ENCODE measurements at regions not wholly inside any gene's neighbourhood (a gene's known extent, or its start where the extent isn't known, plus 50 kb on each side); places are given as distances from the start of the nearest gene placed in this dataset.

DNA sequence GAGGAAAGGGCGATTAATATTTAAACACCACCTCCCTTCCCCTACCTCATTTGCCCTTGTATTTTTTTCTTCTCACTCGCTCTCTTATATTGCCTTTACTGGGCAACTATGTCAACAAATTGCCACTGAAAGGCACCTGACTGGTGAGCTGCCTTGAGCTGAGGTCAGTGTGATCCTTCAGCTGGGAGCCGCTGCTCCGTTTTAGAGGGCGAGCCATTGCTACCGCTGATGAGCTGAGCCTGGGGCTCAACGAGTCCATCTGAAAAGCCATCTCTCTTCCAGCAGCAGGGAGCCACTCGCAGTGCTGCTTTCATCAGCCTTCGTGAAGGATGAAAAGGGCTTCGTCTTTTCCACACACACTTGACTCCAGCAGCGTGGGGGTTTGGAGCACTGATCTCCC is 108.0 kb upstream of the KIF26B start:
- TF ChIP-seq POLR2A (IDR thresholded peaks at IDR 0.05; ENCODE audit: low read depth, low read length) (no peak), TAF1 (IDR thresholded peaks at IDR 0.05; ENCODE audit: low read depth, low read length) (no peak), SPI1 (IDR thresholded peaks at IDR 0.05; ENCODE audit: low read depth, low read length) (no peak), POLR2AphosphoS5 (IDR thresholded peaks at IDR 0.05; ENCODE audit: low read depth, low read length) (no peak), POU2F2 (IDR thresholded peaks at IDR 0.05; ENCODE audit: low read depth, low read length) (no peak)
